Naive thymus-derived CD8-positive, alpha-beta T cell (primary cell): ENCODE measurements at regions not wholly inside any gene's neighbourhood (a gene's known extent, or its start where the extent isn't known, plus 50 kb on each side); places are given as distances from the start of the nearest gene placed in this dataset.
"Not testable (repeated sequence)": the region's sequence is repeated elsewhere in the genome, so short reads cannot be mapped to it uniquely, and the experiment has no call there.

ENCODE experiments used
- ATAC-seq, 2 donors: fragments of 150-1000 bp; cut with Tn5 transposase in 1 of 2; sonication (Bioruptor Pico), chemical (Tn5 transposase) in 1 of 2; 1 replicate in 1 of 2; 2 replicates in 1 of 2; pipeline ENCODE4 v1.10.0; 2021; ENCODE audit warnings: mild to moderate bottlenecking in 2 of 2, moderate library complexity in 2 of 2
- POLR2A ChIA-PET: fragments of 350-600 bp; sonication (Branson Sonifier 250); formaldehyde crosslinking; loops from one replicate; lab custom pipeline; 2021; ENCODE audit warnings: antibody characterized with exemption; lab: Charles Lee
- DNase-seq, 10 donors: peaks; one replicate each; pipeline versions ENCODE4 v3.0.0 to v3.0.0-alpha.2; 2020 to 2022
- H3K27ac Mint-ChIP-seq, 10 donors: one replicate each; pipeline ENCODE4 v1.8.0; 2020 to 2022; ENCODE audit warnings: mild to moderate bottlenecking in 10 of 10, mixed read lengths in 10 of 10, moderate library complexity in 4 of 10, inconsistent platforms in 1 of 10
- H3K27me3 Mint-ChIP-seq, 5 donors: one replicate each; pipeline ENCODE4 v1.8.0; 2021 to 2022; ENCODE audit warnings: mixed read lengths in 5 of 5
- H3K36me3 Mint-ChIP-seq, 3 donors: one replicate each; pipeline ENCODE4 v1.8.0; 2020 to 2022; ENCODE audit warnings: mixed read lengths in 3 of 3, mild to moderate bottlenecking in 2 of 3, inconsistent platforms in 1 of 3
- H3K4me1 Mint-ChIP-seq, 4 donors: one replicate each; pipeline ENCODE4 v1.8.0; 2021 to 2022; ENCODE audit warnings: mixed read lengths in 4 of 4
- H3K4me3 Mint-ChIP-seq, 10 donors: one replicate each; pipeline ENCODE4 v1.8.0; 2020 to 2022; ENCODE audit warnings: mild to moderate bottlenecking in 10 of 10, mixed read lengths in 10 of 10, moderate library complexity in 6 of 10, inconsistent platforms in 1 of 10
- H3K9me3 Mint-ChIP-seq, 9 donors: one replicate each; pipeline ENCODE4 v1.8.0; 2020 to 2022; ENCODE audit warnings: mixed read lengths in 9 of 9, mild to moderate bottlenecking in 3 of 9, inconsistent platforms in 1 of 9, moderate library complexity in 1 of 9

- POLR2A ChIA-PET: no interaction called here
Observed at GRCh38 chr2:145897151-145897550, 1377.2 kb upstream of the ZEB2 start.

GRCh38 chr2:145887915-145888314, 1368.0 kb upstream of the ZEB2 start:
- Mint-ChIP-seq H3K27ac (no peak overlapping the region), H3K4me3 (no peak overlapping the region), H3K36me3 (no peaks in the 10 kb centered on the region), H3K27me3 (no peaks in the 10 kb centered on the region), H3K9me3 (peaks cover 0 to 10% (median 0%) of the 10 kb centered on the region in 9 donors), H3K4me1 (no peaks in the 10 kb centered on the region)
- DNase-seq (no peak), ATAC-seq (no peak)
- POLR2A ChIA-PET: no interaction called here

More at GRCh38 chr2:145897151-145897550, 1377.2 kb upstream of the ZEB2 start:
- no peak overlapping the region for H3K27ac Mint-ChIP-seq
- no peak overlapping the region for H3K4me3 Mint-ChIP-seq
- DNase-seq (no peak), ATAC-seq (no peak)
- no peaks in the 10 kb centered on the region for H3K4me1 Mint-ChIP-seq
- H3K36me3 Mint-ChIP-seq: no peaks in the 10 kb centered on the region
- no peaks in the 10 kb centered on the region for H3K27me3 Mint-ChIP-seq
- peaks cover 0 to 25% (median 3%) of the 10 kb centered on the region in 9 donors for H3K9me3 Mint-ChIP-seq

GRCh38 chr2:145880997-145881396, 1361.1 kb upstream of the ZEB2 start:
- DNase-seq, H3K4me1 Mint-ChIP-seq, H3K4me3 Mint-ChIP-seq, H3K36me3 Mint-ChIP-seq, H3K27ac Mint-ChIP-seq, H3K27me3 Mint-ChIP-seq, ATAC-seq, H3K9me3 Mint-ChIP-seq, POLR2A ChIA-PET: not testable (repeated sequence)

GRCh38 chr2:145875016-145875415, 1355.1 kb upstream of the ZEB2 start:
- Mint-ChIP-seq H3K27ac (no peak overlapping the region), H3K9me3 (peaks cover 0 to 16% (median 0%) of the 10 kb centered on the region in 9 donors), H3K36me3 (no peaks in the 10 kb centered on the region), H3K4me1 (no peaks in the 10 kb centered on the region), H3K4me3 (no peak overlapping the region), H3K27me3 (peaks cover 0 to 4% (median 0%) of the 10 kb centered on the region in 5 donors)
- POLR2A ChIA-PET: no interaction called here
- ATAC-seq (no peak), DNase-seq (no peak)

GRCh38 chr2:145874466-145874865, 1354.5 kb upstream of the ZEB2 start:
- H3K4me3 Mint-ChIP-seq: no peak overlapping the region
- no peak overlapping the region for H3K27ac Mint-ChIP-seq
- POLR2A ChIA-PET: no interaction called here
- peaks cover 0 to 3% (median 0%) of the 10 kb centered on the region in 5 donors for H3K27me3 Mint-ChIP-seq
- DNase-seq: no peak
- H3K4me1 Mint-ChIP-seq: no peaks in the 10 kb centered on the region
- ATAC-seq: no peak
- H3K36me3 Mint-ChIP-seq: no peaks in the 10 kb centered on the region
- peaks cover 0 to 16% (median 0%) of the 10 kb centered on the region in 9 donors for H3K9me3 Mint-ChIP-seq

GRCh38 chr2:145864501-145864900, 1344.6 kb upstream of the ZEB2 start:
- Mint-ChIP-seq H3K36me3 (no peaks in the 10 kb centered on the region), H3K27me3 (no peaks in the 10 kb centered on the region), H3K9me3 (no peaks in the 10 kb centered on the region), H3K4me3 (no peak overlapping the region), H3K27ac (no peak overlapping the region), H3K4me1 (no peaks in the 10 kb centered on the region)
- POLR2A ChIA-PET: no interaction called here
- no peak for ATAC-seq
- DNase-seq: no peak

- ATAC-seq (no peak), DNase-seq (no peak)
- no peaks in the 10 kb centered on the region for H3K4me1 Mint-ChIP-seq
- H3K4me3 Mint-ChIP-seq: no peak overlapping the region
- no peaks in the 10 kb centered on the region for H3K36me3 Mint-ChIP-seq
- POLR2A ChIA-PET: no interaction called here
- peaks cover 0 to 5% (median 0%) of the 10 kb centered on the region in 9 donors for H3K9me3 Mint-ChIP-seq
- peaks cover 0 to 4% (median 0%) of the 10 kb centered on the region in 5 donors for H3K27me3 Mint-ChIP-seq
- H3K27ac Mint-ChIP-seq: no peak overlapping the region
Observed at GRCh38 chr2:145861940-145862339, 1342.0 kb upstream of the ZEB2 start.

GRCh38 chr2:145860083-145860482, 1340.2 kb upstream of the ZEB2 start:
- Mint-ChIP-seq H3K27ac (no peak overlapping the region), H3K4me3 (no peak overlapping the region), H3K27me3 (peaks cover 0 to 4% (median 0%) of the 10 kb centered on the region in 5 donors), H3K9me3 (peaks cover 0 to 5% (median 0%) of the 10 kb centered on the region in 9 donors), H3K4me1 (no peaks in the 10 kb centered on the region), H3K36me3 (no peaks in the 10 kb centered on the region)
- ATAC-seq: no peak
- no peak for DNase-seq
- POLR2A ChIA-PET: no interaction called here

GRCh38 chr2:145855142-145855541, 1335.2 kb upstream of the ZEB2 start:
- no peaks in the 10 kb centered on the region for H3K36me3 Mint-ChIP-seq
- no peak for DNase-seq
- H3K4me3 Mint-ChIP-seq: no peak overlapping the region
- POLR2A ChIA-PET: no interaction called here
- H3K4me1 Mint-ChIP-seq: no peaks in the 10 kb centered on the region
- ATAC-seq: no peak
- H3K9me3 Mint-ChIP-seq: peaks cover 0 to 7% (median 0%) of the 10 kb centered on the region in 9 donors
- H3K27me3 Mint-ChIP-seq: peaks cover 0 to 4% (median 0%) of the 10 kb centered on the region in 5 donors
- no peak overlapping the region for H3K27ac Mint-ChIP-seq

- DNase-seq: no peak
- Mint-ChIP-seq H3K4me1 (no peaks in the 10 kb centered on the region), H3K4me3 (no peak overlapping the region), H3K27me3 (peaks cover 0 to 4% (median 0%) of the 10 kb centered on the region in 5 donors), H3K36me3 (no peaks in the 10 kb centered on the region), H3K27ac (no peak overlapping the region), H3K9me3 (peaks cover 0 to 7% (median 0%) of the 10 kb centered on the region in 9 donors)
- POLR2A ChIA-PET: no interaction called here
- no peak for ATAC-seq
Observed at GRCh38 chr2:145854039-145854755, 1334.3 kb upstream of the ZEB2 start.

- DNase-seq (no peak), ATAC-seq (no peak)
- Mint-ChIP-seq H3K27ac (no peak overlapping the region), H3K9me3 (peaks cover 0 to 2% (median 0%) of the 10 kb centered on the region in 9 donors), H3K4me3 (no peak overlapping the region), H3K27me3 (no peaks in the 10 kb centered on the region), H3K36me3 (no peaks in the 10 kb centered on the region), H3K4me1 (no peaks in the 10 kb centered on the region)
- POLR2A ChIA-PET: no interaction called here
Observed at GRCh38 chr2:145851730-145852129, 1331.8 kb upstream of the ZEB2 start.

GRCh38 chr2:145849466-145849865, 1329.5 kb upstream of the ZEB2 start:
- H3K36me3 Mint-ChIP-seq: no peaks in the 10 kb centered on the region
- H3K27ac Mint-ChIP-seq: no peak overlapping the region
- ATAC-seq (no peak), DNase-seq (no peak)
- no peaks in the 10 kb centered on the region for H3K4me1 Mint-ChIP-seq
- peaks cover 0 to 4% (median 0%) of the 10 kb centered on the region in 9 donors for H3K9me3 Mint-ChIP-seq
- POLR2A ChIA-PET: no interaction called here
- H3K4me3 Mint-ChIP-seq: no peak overlapping the region
- no peaks in the 10 kb centered on the region for H3K27me3 Mint-ChIP-seq

- no peak for ATAC-seq
- no peak overlapping the region for H3K27ac Mint-ChIP-seq
- no peaks in the 10 kb centered on the region for H3K36me3 Mint-ChIP-seq
Observed at GRCh38 chr2:145846982-145847381, 1327.1 kb upstream of the ZEB2 start.

GRCh38 chr2:145845923-145846322, 1326.0 kb upstream of the ZEB2 start:
- Mint-ChIP-seq H3K4me1 (no peaks in the 10 kb centered on the region), H3K4me3 (peak overlapping the region in 1 of 10 donors; percentile 26)

More at GRCh38 chr2:145846982-145847381, 1327.1 kb upstream of the ZEB2 start:
- no peaks in the 10 kb centered on the region for H3K4me1 Mint-ChIP-seq
- no peaks in the 10 kb centered on the region for H3K27me3 Mint-ChIP-seq
- POLR2A ChIA-PET: no interaction called here
- no peak overlapping the region for H3K4me3 Mint-ChIP-seq
- DNase-seq: no peak
- peaks cover 0 to 11% (median 0%) of the 10 kb centered on the region in 9 donors for H3K9me3 Mint-ChIP-seq

More at GRCh38 chr2:145845923-145846322, 1326.0 kb upstream of the ZEB2 start:
- H3K36me3 Mint-ChIP-seq: no peaks in the 10 kb centered on the region
- DNase-seq (no peak), ATAC-seq (no peak)
- peaks cover 0 to 11% (median 0%) of the 10 kb centered on the region in 9 donors for H3K9me3 Mint-ChIP-seq
- no peak overlapping the region for H3K27ac Mint-ChIP-seq
- POLR2A ChIA-PET: no interaction called here
- H3K27me3 Mint-ChIP-seq: no peaks in the 10 kb centered on the region
